CD4-positive, alpha-beta T cell treated with Interleukin-6 for 4 hours (primary cell): ENCODE measurements at regions not wholly inside any gene's neighbourhood (a gene's known extent, or its start where the extent isn't known, plus 50 kb on each side); places are given as distances from the start of the nearest gene placed in this dataset.
A peak's percentile ranks its signal among the peaks of the same experiment; 100 is the strongest.
"Not testable (repeated sequence)": the region's sequence is repeated elsewhere in the genome, so short reads cannot be mapped to it uniquely, and the experiment has no call there.

Experiments
- DNase-seq: peaks from one replicate; pipeline ENCODE4 v3.0.0-alpha.2; 2020; ENCODE audit warnings: mixed read lengths

DNA sequence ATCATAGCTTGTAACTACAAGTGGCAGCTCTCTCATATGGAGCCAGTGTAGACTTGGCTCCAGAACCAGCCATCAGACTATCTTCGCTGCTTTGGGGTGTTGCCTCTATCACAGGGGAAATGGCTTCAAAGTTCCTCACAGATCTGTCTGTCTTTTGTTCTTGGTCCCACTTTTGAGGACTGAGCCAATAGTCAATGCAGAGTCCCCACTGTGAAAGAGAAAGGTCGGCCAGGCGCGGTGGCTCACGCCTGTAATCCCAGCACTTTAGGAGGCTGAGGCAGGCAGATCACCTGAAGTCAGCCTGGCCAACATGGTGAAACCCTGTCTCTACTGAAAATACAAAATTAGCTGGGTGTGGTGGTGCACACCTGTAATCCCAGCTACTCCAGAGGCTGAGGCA, 86.9 kb upstream of the FZD7 start:
- DNase-seq, result not testable (repeated sequence)

- no peak for DNase-seq
Measured at GRCh38 chr2:201947287-201947686, 86.4 kb upstream of the FZD7 start.

GRCh38 chr2:201949181-201949926, 84.3 kb upstream of the FZD7 start:
- no peak for DNase-seq

- no peak for DNase-seq
Measured at GRCh38 chr2:201949927-201950246, 83.8 kb upstream of the FZD7 start.

- DNase-seq, result no peak
Measured at GRCh38 chr2:201950606-201951005, 83.0 kb upstream of the FZD7 start.

GRCh38 chr2:201952187-201952586, 81.5 kb upstream of the FZD7 start:
- no peak for DNase-seq

DNA sequence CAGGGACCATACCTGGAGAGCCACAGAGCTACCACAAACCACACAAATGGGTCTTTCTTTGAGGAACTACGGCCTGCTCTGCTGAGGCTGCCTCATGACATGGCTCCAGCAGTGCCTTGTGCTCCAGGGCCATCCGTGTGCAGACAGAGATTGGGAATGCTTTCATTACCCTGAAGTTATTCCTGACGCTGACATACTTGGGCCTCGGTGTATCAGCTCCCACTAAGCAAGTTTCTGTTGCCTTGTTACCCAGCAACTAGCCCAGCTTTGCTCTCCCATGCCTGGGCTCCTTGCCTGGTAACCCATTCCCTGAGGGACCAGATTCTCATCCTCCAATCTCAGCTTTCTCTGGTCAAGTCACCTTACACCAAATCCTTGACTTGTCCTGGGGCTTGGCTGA, 80.3 kb upstream of the FZD7 start:
- no peak for DNase-seq

GRCh38 chr2:201953880-201954279, 79.8 kb upstream of the FZD7 start:
- no peak for DNase-seq

- DNase-seq, result no peak
Measured at GRCh38 chr2:201955231-201955630, 78.4 kb upstream of the FZD7 start.

DNA sequence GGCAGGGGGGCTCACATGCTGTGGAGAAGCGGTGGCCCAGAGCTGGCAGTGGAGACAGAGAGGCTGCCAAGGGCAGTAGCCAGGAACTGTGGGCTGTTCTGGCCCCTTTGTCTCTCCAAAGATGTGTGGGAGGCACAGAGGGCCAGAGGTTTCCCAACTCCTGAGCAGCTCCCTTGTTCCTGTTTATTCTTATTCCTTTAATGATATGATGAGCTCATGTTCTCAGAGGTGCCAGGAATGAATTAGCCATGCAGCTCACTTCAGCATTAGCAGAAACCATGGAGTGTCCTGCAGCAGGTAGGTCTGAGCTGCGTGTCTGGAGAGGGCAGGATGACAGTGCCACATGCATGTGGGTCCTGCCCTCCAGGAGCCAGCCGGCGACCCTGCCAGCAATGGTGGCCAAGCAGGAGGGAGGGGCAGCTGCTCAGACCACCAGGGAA, 77.9 kb upstream of the FZD7 start:
- DNase-seq, result no peak

GRCh38 chr2:201956361-201956760, 77.3 kb upstream of the FZD7 start:
- DNase-seq, result no peak

- DNase-seq, result no peak
Measured at GRCh38 chr2:201957091-201957490, 76.6 kb upstream of the FZD7 start.

DNA sequence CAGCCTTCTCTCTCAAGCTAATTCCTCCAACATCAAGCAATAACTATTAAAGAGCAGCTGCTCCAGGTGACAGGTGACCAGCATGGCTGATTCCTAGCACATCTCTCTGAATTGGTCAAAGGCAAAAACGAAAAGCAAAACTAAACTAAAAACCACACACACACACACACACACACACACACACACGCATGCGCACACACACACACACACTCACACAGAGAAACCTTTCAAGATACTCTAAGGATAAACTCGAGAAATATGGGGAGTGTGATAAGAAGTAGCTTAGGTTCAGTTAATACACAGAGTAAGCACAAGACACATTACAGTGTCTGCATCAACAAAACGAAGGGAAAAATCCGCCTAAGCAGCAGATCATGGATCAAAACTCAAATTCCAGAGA, 74.5 kb upstream of the FZD7 start:
- no peak for DNase-seq

GRCh38 chr2:201959626-201960025, 74.0 kb upstream of the FZD7 start:
- no peak for DNase-seq

- DNase-seq, result no peak
Measured at GRCh38 chr2:201960305-201960704, 73.3 kb upstream of the FZD7 start.

DNA sequence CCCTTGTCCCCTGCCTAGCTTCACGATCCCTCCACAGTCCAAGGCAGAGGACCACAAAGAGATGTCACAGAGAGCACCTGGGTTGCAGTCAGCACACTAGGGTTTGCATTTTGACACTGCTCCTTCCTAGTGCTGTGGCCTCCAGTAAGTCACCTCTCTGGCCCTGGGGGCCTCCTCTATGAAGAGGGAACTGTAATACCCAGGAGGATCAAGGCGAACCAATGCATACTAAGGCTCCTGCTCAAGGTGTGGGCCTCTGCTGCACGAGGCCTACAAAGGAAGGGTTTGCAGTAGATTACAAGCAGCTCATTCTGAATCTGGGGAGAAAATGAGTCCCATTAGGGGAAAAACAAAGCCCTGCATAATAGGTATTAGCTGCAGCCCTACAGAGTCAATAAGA, 72.3 kb upstream of the FZD7 start:
- DNase-seq, result no peak

DNA sequence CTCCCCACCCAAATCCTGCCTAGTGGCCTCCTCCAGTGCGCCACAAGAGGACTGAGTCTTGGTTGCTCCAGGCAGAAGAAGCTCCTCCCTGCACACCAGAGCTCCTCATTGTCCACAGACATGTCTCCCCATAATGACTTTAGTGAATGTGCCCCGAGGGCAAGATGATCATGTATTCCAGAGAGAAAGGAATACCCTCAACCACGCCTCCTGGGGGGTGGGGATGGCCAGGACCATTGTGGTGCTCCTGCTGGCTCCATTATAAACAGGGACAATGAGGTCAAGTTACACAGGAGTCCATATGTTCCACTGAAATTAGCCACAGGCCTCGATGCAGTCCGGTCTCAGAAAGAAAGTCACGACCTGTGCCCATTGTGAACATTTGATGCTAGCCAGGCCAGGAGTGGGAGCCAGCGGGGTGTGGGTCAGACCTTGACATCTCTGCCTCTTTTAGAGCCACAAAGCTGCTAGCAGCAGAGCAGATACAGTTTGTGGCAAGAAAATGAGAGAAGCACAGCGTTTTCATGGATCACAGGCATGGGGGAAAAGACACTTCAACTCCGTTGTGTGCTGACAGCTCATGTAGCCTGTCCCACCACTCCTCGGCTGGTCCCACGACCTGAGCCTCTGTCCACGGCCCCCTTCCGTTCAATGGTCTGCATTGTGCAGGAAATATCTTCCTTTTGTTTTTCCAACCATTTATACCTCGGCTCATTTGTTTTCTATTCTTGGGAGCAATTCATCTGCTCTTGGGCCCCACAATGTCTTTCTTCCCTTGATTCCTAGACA, 70.7 kb upstream of the FZD7 start:
- no peak for DNase-seq

GRCh38 chr2:201964011-201964410, 69.6 kb upstream of the FZD7 start:
- DNase-seq, result no peak

DNA sequence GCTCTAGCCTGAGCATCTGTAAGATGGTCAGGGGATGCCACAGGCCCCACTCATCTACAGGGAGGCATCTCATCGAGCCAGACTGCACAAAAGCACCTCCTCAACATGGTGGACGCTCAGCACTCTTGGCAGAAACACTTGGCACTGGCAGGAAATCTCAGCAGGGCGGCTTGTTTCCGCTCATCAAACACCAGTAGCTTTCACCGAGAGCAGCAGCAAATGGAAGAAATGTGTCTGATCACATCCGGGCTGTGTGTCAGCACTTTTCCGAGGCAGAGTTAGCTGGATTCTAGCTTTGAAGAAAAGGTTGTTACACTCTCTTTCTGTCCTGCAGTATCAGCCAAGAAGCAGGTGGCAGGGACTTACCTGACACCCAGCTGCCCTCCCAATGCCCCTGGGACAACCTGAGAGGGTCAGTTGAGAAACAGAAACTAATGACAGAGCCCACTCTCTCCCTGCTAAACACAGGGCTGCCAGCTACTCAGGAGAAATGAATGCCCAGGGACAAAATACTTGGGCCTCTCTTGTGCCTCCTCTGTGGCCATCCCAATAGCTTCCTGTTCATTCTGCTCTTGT, 68.9 kb upstream of the FZD7 start:
- DNase-seq, result peak; percentile 42

DNA sequence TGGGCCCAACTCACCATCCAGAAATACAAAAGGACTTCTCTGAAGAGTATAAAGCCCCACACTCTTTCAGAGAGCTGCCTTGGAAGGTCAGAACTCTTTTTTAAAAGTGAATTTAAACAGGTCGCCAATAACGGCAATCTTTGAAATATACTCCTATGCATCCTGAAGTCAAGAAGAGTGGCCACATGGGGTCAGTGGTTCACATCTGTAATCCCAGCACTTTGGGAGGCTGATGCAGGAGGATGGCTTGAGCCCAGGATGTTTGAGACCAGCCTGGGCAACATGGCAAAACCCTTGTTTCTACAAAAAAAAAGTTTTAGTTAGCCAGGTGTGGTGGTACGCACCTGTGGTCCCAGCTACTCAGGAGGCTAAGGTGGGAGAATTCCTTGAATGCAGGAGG, 68.1 kb upstream of the FZD7 start:
- no peak for DNase-seq

DNA sequence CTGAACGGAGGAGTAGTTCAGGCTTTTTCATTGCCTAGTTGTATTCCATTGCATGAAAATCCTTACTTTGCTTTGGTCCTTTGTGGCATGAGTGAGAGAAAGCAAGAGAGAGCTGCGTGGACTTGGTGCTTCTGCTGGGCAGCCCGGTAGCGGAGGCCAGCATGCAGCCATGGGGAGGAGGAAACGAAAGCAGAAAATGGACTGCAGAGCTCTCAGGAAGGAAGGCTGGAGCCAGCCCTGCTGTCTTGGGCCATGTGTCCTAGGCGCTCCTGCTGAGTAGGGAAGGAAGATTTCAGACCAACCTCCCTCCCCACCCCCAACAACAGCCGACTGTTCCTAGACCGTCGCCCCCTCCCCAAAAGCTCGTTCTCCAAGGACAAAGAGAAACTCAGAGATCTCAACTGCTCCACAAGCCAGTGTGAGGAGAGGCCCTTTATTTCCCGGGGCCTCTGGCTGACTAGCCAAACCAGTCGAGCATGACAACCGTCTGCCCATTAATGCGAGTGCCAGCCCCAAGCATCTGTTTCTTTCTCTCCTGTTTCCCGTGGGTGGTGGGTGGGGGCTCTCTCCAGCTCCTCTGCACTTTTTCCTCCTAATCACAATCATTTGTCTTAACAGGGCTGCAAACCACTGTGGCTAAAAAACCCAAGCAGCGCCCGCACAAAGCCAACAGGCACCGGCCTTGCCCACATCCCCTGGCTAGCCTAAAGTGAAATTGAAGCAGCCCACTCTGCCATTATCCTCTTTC, 66.8 kb upstream of the FZD7 start:
- DNase-seq, result no peak

DNA sequence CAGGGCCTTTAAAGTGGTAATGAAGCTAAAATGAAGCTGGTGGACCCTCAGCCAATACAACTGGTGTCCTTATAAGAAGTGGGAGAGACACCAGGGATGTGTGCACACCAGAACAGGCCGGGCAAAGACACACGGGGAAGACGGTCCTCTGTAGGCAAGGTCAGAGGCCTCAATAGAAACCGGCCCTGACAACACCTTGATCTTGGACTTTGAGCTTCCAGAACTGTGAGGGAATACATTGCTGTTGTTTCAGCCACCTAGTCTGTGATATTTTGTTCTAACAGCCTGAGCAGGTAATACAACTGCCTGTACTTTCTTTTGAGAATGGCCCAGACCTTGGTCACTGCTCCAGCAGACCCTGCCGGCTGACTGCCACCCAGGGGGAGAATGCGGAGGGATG, 65.6 kb upstream of the FZD7 start:
- no peak for DNase-seq

- DNase-seq, result no peak
Measured at GRCh38 chr2:201968476-201968875, 65.2 kb upstream of the FZD7 start.
